Left cardiac atrium (tissue), 4 donors: ENCODE measurements at regions not wholly inside any gene's neighbourhood (a gene's known extent, or its start where the extent isn't known, plus 50 kb on each side); places are given as distances from the start of the nearest gene placed in this dataset.

Experiments
- ATAC-seq, 2 donors: fragments of 200-7000 bp; cut with Tn5 transposase; one replicate each; pipeline ENCODE4 v1.9.1; 2020; ENCODE audit warnings: mild to moderate bottlenecking in 2 of 2, moderate library complexity in 2 of 2
- DNase-seq: peaks from one replicate; pipeline ENCODE4 v3.0.0-alpha.2; 2020
- intact Hi-C, 2 donors: fragments of 100-400 bp; cut with DNase I; formaldehyde crosslinking; loops; one replicate each; pipeline versions ENCODE4 v1.14.1 to v1.15.1; 2022 to 2023
- microRNA-seq, 2 donors: library from miRNA; unstranded; fragments of <30 nt; microRNA quantifications; one replicate each; pipeline ENCODE4 v1.2.0, GENCODE V29; 2020
- donor health status: DM: no; HTN: yes; CAD: no.
- donor health status: DM: no; HTN: yes; CAD: no; lungs with severe emphysema.
- donor health status: DM: yes; HTN: yes; CAD: no.
- donor health status: Dilated cardiomyopathy.

DNA sequence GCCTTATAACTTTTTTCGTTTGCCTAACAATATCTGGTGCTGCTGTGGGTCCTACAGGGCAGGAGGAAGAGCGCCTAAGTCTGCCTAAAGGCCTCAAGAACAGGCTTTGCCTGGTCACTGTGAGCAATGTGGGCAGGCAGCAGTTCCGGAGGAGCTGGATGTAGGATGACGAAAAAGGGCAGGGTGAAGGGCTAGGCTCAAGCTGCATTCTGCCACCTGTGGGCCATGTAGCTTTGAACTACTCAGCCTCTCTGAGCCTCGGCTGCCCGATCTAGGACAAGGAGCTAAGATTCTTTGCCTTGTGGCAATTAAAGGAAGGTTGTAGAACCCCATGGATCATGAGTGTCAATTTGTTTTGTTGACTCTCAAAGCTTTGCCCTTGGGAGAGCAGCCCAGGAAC is 57.1 kb upstream of the MAMLD1 start:
- intact Hi-C loops = no loop called here
- no peak for DNase-seq
- ATAC-seq = no peak

- ATAC-seq (no peak), DNase-seq (no peak)
- intact Hi-C loops = no loop called here
These were observed 55.1 kb upstream of the MAMLD1 start for GRCh38 chrX:150308041-150308440.

GRCh38 chrX:150308532-150309157 is 54.5 kb upstream of the MAMLD1 start:
- ATAC-seq = no peak
- no peak for DNase-seq
- intact Hi-C loops = no loop called here

DNA sequence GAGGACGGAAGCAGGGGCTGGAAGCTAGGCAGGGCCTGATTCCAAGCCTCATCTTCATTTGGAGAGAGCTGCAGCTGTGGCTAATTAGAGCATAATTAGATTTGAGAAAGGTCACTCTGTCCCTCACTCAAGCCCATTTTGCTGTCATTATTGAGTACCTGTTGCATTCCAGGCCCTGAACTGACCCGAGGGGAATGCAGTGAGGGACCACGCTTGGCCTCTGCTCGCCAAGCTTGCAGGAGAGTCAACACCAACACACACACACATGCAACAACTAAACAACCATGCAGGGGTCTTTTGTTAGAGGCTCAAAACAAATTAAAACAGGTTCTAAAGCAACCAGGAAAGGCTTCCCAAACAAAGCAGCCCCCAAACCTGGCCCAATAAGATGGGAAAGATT is 52.7 kb upstream of the MAMLD1 start:
- DNase-seq = no peak
- no peak for ATAC-seq
- intact Hi-C loops = no loop called here

DNA sequence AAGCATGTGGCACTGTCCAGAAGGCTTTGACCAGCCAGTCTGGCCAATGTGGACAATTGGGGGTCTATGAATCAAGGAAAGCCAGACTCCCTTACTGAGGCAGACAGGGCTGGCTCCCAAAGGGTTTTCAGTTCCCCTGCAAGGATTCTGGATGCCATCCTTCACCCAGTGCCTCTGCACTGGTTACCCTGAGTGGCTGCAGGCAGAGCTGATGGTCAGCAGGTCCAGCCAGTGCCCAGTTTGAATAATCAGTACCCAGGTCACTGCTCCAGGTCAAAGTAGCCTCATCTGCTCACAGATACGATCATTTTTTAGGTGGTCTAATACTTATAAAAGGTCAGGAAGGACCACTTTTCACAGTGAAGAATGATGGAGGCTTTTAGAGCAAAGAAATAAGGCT is 52.2 kb upstream of the MAMLD1 start:
- intact Hi-C loops = no loop called here

DNA sequence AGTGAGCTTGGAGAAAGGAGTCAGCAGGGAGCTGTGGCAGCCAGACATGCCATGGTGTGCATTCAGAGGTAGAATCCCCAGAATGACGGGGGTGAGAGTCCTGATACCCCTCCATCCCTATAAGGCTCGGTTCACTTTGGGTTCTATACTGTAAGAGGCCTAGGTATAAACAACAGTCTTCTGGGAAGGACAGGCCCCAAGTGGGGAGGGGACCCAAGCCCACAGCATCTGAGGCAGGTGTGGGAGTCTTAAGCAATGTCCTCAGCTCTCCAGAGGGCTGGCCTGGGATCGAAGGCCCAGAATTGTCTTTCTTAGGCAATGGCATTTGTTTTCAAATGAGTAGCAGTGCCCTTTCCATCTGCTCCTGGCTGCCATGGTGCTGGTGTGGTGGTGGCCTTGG is 50.2 kb upstream of the MAMLD1 start:
- no peak for DNase-seq
- intact Hi-C loops = no loop called here
- ATAC-seq = no peak

More for the DNA sequence above, 52.2 kb upstream of the MAMLD1 start:
- ATAC-seq = no peak
- DNase-seq = no peak

Small RNA genes lying in the stretch of these regions (microRNA-seq; reads per million reads assigned to microRNA genes)
- 1.0 to 5.2 reads per million in 2 donors for gene MIR2114
